GM12873 (cell line): ENCODE measurements at regions not wholly inside any gene's neighbourhood (a gene's known extent, or its start where the extent isn't known, plus 50 kb on each side); places are given as distances from the start of the nearest gene placed in this dataset.
A peak's percentile ranks its signal among the peaks of the same experiment; 100 is the strongest.

Experiments
- CTCF ChIP-seq: IDR thresholded peaks from 2 replicates; pipeline ENCODE4 v1.5.1; 2012; ENCODE audit warnings: low read depth, mild to moderate bottlenecking, moderate library complexity, low read length, control low read depth; ENCODE audit not compliant: insufficient read depth; ENCODE audit errors: missing control alignments

DNA sequence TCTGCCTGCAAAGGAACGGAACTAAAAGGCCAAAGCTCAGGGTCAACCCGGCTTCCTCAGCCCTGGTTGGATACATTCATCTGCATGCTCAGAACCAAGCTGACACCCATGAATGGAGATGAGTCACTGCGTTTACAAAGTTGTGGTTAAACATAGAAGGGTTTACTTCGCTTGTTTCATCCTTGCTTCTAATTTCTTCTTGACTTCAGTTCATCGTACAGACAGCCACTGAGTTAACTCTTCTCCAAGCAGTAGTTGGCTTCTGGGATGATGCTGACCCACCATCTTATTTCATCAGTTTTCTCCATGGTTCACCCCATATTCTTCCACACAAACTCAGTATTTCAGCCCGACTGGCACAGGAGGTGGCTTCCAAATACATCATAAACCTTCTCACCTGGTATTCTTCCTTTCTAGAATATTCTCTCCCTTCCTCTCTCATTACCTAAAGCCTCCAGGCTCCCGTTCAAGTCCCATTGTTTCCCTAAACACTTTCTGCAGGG lies 166.3 kb upstream of the RNF32 start:
- TF ChIP-seq CTCF = no peak

GRCh38 chr7:156473476-156474240 lies 166.9 kb upstream of the RNF32 start:
- TF ChIP-seq CTCF = peak; percentile 73

DNA sequence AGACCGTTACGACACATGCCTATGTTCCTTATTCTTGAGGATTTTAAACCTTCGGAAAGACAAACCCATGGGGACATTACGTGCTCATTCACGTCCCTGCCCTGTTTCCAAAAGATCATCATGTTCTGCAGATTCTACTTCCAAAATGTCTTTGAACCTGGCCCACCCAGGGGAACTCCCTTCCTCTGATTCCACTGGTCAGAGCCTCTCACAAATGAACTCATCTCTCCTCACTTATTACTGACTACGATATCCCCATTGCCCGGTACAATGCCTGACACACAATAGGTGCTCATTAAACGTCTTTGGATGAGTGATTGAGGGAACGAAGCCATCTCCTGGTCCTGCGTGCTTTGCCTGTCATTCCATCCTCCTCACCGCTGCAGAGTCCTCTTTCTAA lies 168.3 kb upstream of the RNF32 start:
- TF ChIP-seq CTCF = no peak

GRCh38 chr7:156470399-156471320 lies 169.9 kb upstream of the RNF32 start:
- no peak for TF ChIP-seq CTCF

GRCh38 chr7:156466955-156467625 lies 173.5 kb upstream of the RNF32 start:
- TF ChIP-seq CTCF = no peak

GRCh38 chr7:156466272-156466671 lies 174.3 kb upstream of the RNF32 start:
- TF ChIP-seq CTCF = no peak
